GM10266 (cell line): ENCODE measurements at regions not wholly inside any gene's neighbourhood (a gene's known extent, or its start where the extent isn't known, plus 50 kb on each side); places are given as distances from the start of the nearest gene placed in this dataset.

ENCODE experiments used
- DNase-seq: peaks from one replicate; pipeline ENCODE4 v3.0.0; 2012; ENCODE audit errors: extremely low spot score
- CTCF ChIP-seq: IDR thresholded peaks from 2 replicates; pipeline ENCODE4 v1.5.1; 2012; ENCODE audit warnings: mild to moderate bottlenecking, low read depth; ENCODE audit not compliant: control insufficient read depth, insufficient read depth; ENCODE audit errors: missing control alignments

- no peak for TF ChIP-seq CTCF
- DNase-seq = no peak
Measured at GRCh38 chr1:182292193-182292741, 99.3 kb downstream of the GLUL start.

GRCh38 chr1:182291584-182292192, 99.9 kb downstream of the GLUL start:
- TF ChIP-seq CTCF = no peak
- no peak for DNase-seq

DNA sequence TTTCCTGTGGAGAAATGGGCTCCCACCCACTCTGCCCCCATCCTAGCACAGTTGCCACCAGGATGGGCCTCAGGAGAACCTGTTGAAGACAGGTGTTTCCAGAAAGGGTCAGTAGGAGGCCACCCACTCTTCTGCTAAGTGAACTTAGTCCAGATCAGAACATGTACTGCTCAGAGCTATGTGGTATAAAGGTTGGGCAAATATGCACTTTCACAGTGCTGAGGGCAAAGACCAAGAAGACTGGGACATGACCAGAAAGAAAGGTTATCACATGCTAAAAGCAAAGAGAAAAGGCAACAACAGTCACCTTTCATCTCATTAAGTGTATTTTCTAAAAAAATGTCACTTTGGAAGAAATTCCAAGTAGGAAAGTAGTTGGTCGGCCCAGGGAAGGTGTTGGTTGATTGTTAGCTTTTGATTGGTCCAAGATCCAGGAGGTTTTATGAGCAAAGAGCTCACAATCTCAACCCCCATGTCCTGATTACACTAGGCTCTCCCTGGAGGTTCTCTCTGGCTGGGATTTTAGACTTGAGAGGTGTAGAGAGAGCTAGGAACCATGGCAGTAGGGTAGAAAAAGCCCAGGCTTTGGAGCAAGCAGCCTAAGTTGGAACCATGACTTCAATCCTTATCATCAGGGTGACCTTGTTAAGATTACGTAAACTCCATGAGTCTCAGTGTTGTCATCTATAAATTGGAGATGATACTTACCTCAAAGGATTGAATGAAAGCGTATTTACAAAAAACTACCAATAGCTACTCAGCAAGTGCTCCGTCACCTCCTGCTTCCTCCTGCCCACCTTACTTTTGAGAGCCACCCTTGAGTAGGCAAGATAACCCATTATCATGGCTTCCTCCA, 102.6 kb downstream of the GLUL start:
- TF ChIP-seq CTCF = no peak
- DNase-seq = no peak

GRCh38 chr1:182286761-182287160, 104.8 kb downstream of the GLUL start:
- DNase-seq = no peak
- TF ChIP-seq CTCF = no peak

- TF ChIP-seq CTCF = no peak
- no peak for DNase-seq
Measured at GRCh38 chr1:182283746-182284544, 107.6 kb downstream of the GLUL start.

DNA sequence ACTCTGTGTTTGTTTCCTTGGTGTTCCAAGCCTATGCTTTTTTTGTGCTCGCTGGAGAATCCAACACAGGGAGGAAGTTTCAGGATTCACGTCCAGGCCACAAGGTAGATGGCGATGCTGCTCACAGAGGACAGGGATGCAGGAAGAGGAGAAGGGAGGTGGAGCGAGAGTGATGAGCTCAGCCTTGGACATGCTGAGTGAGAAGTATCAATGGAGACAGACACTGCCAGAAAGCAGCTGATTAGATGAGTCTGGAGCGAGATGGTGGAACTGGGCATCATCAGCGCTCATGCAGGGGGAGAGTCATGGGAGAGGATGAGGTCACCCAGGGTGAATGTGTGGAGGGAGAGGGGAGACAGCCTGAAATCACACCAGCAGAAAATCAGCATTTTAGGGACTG, 110.0 kb downstream of the GLUL start:
- no peak for DNase-seq
- TF ChIP-seq CTCF = no peak
